Osteocyte (in vitro differentiated cells): ENCODE measurements at regions not wholly inside any gene's neighbourhood (a gene's known extent, or its start where the extent isn't known, plus 50 kb on each side); places are given as distances from the start of the nearest gene placed in this dataset.

Source experiments
- DNase-seq: peaks from one replicate; pipeline ENCODE4 v3.0.0; 2021; ENCODE audit warnings: mixed read lengths; ENCODE audit not compliant: unreplicated experiment; ENCODE audit errors: extremely low spot score
- H3K27ac Mint-ChIP-seq: one replicate; pipeline ENCODE4 v1.8.0; 2021; ENCODE audit warnings: mild to moderate bottlenecking, mixed read lengths; ENCODE audit not compliant: unreplicated experiment
- H3K27me3 Mint-ChIP-seq: one replicate; pipeline ENCODE4 v1.8.0; 2021; ENCODE audit warnings: mixed read lengths; ENCODE audit not compliant: unreplicated experiment
- H3K36me3 Mint-ChIP-seq: one replicate; pipeline ENCODE4 v1.8.0; 2021; ENCODE audit warnings: mixed read lengths; ENCODE audit not compliant: unreplicated experiment
- H3K4me1 Mint-ChIP-seq: one replicate; pipeline ENCODE4 v1.8.0; 2021; ENCODE audit warnings: mixed read lengths; ENCODE audit not compliant: unreplicated experiment
- H3K4me3 Mint-ChIP-seq: one replicate; pipeline ENCODE4 v1.8.0; 2021; ENCODE audit warnings: mild to moderate bottlenecking, moderate library complexity, mixed read lengths; ENCODE audit not compliant: unreplicated experiment
- H3K9me3 Mint-ChIP-seq: one replicate; pipeline ENCODE4 v1.8.0; 2021; ENCODE audit warnings: mixed read lengths; ENCODE audit not compliant: unreplicated experiment
- TF ChIP-seq, protein P1 (sequence below): fragments of 200-600 bp; sonication (generic); IDR thresholded peaks from 2 replicates; pipeline ENCODE4 v1.5.0; 2021; ENCODE audit warnings: antibody characterized with exemption, mild to moderate bottlenecking, moderate library complexity

- no peaks in the 10 kb centered on the region for H3K27me3 Mint-ChIP-seq
- no peak for DNase-seq
- peaks cover 19% of the 10 kb centered on the region for H3K4me1 Mint-ChIP-seq
- no peak overlapping the region for H3K4me3 Mint-ChIP-seq
- peaks cover 3% of the 10 kb centered on the region for H3K9me3 Mint-ChIP-seq
- H3K36me3 Mint-ChIP-seq: no peaks in the 10 kb centered on the region
- TF ChIP-seq, protein P1, sequence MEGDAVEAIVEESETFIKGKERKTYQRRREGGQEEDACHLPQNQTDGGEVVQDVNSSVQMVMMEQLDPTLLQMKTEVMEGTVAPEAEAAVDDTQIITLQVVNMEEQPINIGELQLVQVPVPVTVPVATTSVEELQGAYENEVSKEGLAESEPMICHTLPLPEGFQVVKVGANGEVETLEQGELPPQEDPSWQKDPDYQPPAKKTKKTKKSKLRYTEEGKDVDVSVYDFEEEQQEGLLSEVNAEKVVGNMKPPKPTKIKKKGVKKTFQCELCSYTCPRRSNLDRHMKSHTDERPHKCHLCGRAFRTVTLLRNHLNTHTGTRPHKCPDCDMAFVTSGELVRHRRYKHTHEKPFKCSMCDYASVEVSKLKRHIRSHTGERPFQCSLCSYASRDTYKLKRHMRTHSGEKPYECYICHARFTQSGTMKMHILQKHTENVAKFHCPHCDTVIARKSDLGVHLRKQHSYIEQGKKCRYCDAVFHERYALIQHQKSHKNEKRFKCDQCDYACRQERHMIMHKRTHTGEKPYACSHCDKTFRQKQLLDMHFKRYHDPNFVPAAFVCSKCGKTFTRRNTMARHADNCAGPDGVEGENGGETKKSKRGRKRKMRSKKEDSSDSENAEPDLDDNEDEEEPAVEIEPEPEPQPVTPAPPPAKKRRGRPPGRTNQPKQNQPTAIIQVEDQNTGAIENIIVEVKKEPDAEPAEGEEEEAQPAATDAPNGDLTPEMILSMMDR: no peak
- no peak overlapping the region for H3K27ac Mint-ChIP-seq
Measured at GRCh38 chr13:104534847-104535246, 1468.6 kb upstream of the SLC10A2 start.

DNA sequence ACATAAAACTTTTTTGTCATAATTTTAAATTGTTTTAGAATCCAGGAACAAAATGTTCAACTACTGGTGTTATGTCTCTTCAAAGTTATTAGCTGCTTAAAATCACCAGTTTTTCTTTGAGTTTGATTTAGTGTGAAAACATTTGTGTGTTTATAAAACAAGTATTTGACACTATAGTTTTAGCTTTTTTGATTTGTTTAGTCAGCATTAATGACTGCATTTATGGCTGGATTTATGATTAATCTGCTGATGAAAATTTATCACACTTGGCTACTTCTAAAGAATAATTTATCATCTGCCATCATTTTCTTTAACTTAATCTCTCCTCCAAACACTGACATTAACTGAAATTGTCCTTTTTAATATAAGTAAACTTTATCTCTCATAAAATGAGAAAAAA lies 1465.9 kb upstream of the SLC10A2 start:
- peaks cover 18% of the 10 kb centered on the region for H3K4me1 Mint-ChIP-seq
- no peaks in the 10 kb centered on the region for H3K9me3 Mint-ChIP-seq
- no peaks in the 10 kb centered on the region for H3K27me3 Mint-ChIP-seq
- DNase-seq: no peak
- no peak overlapping the region for H3K4me3 Mint-ChIP-seq
- no peaks in the 10 kb centered on the region for H3K36me3 Mint-ChIP-seq
- TF ChIP-seq, protein P1: no peak
- no peak overlapping the region for H3K27ac Mint-ChIP-seq

DNA sequence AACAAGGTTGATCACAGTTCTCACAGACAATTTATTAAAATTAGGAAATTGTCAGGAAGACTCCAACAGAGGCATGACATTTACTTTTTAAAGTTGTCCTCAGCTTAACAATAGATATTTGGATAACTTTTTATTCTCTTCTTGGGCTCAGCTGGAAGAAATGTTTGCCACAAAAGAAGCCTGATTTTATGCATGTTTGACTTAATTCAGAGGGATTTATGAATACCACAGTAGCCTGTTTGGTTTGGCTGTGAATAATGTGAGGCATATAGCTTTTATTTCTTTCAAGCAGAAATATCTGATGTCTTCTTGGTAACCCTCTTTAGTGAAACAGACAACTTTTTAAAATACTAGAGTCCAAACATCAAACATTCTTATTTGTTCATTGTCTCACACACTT lies 1464.5 kb upstream of the SLC10A2 start:
- H3K36me3 Mint-ChIP-seq: no peaks in the 10 kb centered on the region
- H3K4me1 Mint-ChIP-seq: peaks cover 29% of the 10 kb centered on the region
- H3K9me3 Mint-ChIP-seq: no peaks in the 10 kb centered on the region
- DNase-seq: no peak
- no peaks in the 10 kb centered on the region for H3K27me3 Mint-ChIP-seq
- H3K4me3 Mint-ChIP-seq: no peak overlapping the region
- TF ChIP-seq, protein P1: no peak
- no peak overlapping the region for H3K27ac Mint-ChIP-seq

GRCh38 chr13:104526561-104526960 lies 1460.3 kb upstream of the SLC10A2 start:
- H3K27me3 Mint-ChIP-seq: no peaks in the 10 kb centered on the region
- no peak overlapping the region for H3K27ac Mint-ChIP-seq
- no peak overlapping the region for H3K4me3 Mint-ChIP-seq
- TF ChIP-seq, protein P1: no peak
- peaks cover 30% of the 10 kb centered on the region for H3K4me1 Mint-ChIP-seq
- no peak for DNase-seq
- H3K9me3 Mint-ChIP-seq: no peaks in the 10 kb centered on the region
- no peaks in the 10 kb centered on the region for H3K36me3 Mint-ChIP-seq

DNA sequence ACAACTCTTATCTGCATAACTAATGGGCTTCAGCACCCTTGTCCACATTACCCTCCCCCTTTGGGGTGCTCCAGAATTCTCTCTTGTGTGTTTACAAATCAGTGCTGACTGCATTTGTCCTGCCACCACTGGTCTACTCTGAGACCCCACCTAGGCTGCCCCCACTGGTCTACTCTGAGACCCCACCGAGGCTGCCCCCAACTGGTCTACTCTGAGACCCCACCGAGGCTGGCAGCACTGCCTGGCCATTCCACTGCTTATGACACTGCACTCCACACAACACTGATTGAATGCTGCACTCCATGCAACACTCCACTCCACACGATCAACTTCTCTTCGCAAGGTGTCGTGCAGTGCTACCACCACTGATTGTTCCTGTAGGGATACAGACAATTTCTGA lies 1459.2 kb upstream of the SLC10A2 start:
- TF ChIP-seq, protein P1: no peak
- H3K4me3 Mint-ChIP-seq: no peak overlapping the region
- no peaks in the 10 kb centered on the region for H3K36me3 Mint-ChIP-seq
- DNase-seq: no peak
- H3K9me3 Mint-ChIP-seq: peaks cover 6% of the 10 kb centered on the region
- H3K27me3 Mint-ChIP-seq: no peaks in the 10 kb centered on the region
- H3K4me1 Mint-ChIP-seq: peaks cover 20% of the 10 kb centered on the region
- no peak overlapping the region for H3K27ac Mint-ChIP-seq
